Neural crest cell (in vitro differentiated cells): ENCODE measurements at regions not wholly inside any gene's neighbourhood (a gene's known extent, or its start where the extent isn't known, plus 50 kb on each side); places are given as distances from the start of the nearest gene placed in this dataset.

Source experiments
- DNase-seq: peaks from one replicate; pipeline ENCODE4 v3.0.0; 2021; ENCODE audit warnings: low read depth, mixed read lengths, low spot score
- H3K27ac Mint-ChIP-seq: one replicate; pipeline ENCODE4 v1.8.0; 2021; ENCODE audit warnings: mild to moderate bottlenecking, mixed read lengths; ENCODE audit not compliant: unreplicated experiment
- H3K27me3 Mint-ChIP-seq: 2 replicates; pipeline ENCODE4 v1.8.0; 2021; ENCODE audit warnings: low read depth, mild to moderate bottlenecking, mixed read lengths
- H3K36me3 Mint-ChIP-seq: 2 replicates; pipeline ENCODE4 v1.8.0; 2021; ENCODE audit warnings: low read depth, mild to moderate bottlenecking, mixed read lengths
- H3K4me1 Mint-ChIP-seq: 2 replicates; pipeline ENCODE4 v1.8.0; 2021; ENCODE audit warnings: mixed read lengths
- H3K4me3 Mint-ChIP-seq: one replicate; pipeline ENCODE4 v1.8.0; 2021; ENCODE audit warnings: mild to moderate bottlenecking, mixed read lengths
- H3K9me3 Mint-ChIP-seq: 2 replicates; pipeline ENCODE4 v1.8.0; 2021; ENCODE audit warnings: mixed read lengths
- CTCF ChIP-seq: fragments of 200-600 bp; sonication (generic); conservative IDR thresholded peaks from 2 replicates; pipeline ENCODE4 v1.5.0; 2021; ENCODE audit warnings: antibody characterized with exemption, mild to moderate bottlenecking

- Mint-ChIP-seq H3K27me3 (no peaks in the 10 kb centered on the region), H3K4me1 (peaks cover 17% of the 10 kb centered on the region), H3K36me3 (peaks cover 8% of the 10 kb centered on the region), H3K4me3 (no peak overlapping the region), H3K9me3 (peaks cover 17% of the 10 kb centered on the region), H3K27ac (no peak overlapping the region)
- no peak for TF ChIP-seq CTCF
- no peak for DNase-seq
These were observed 383.7 kb upstream of the AKR1E2 start for GRCh38 chr10:4442296-4442695.

GRCh38 chr10:4440260-4440659 lies 385.7 kb upstream of the AKR1E2 start:
- no peak overlapping the region for H3K4me3 Mint-ChIP-seq
- no peak for DNase-seq
- no peak for TF ChIP-seq CTCF
- H3K27ac Mint-ChIP-seq: no peak overlapping the region
- H3K9me3 Mint-ChIP-seq: peaks cover 14% of the 10 kb centered on the region
- peaks cover 8% of the 10 kb centered on the region for H3K36me3 Mint-ChIP-seq
- H3K27me3 Mint-ChIP-seq: no peaks in the 10 kb centered on the region
- peaks cover 17% of the 10 kb centered on the region for H3K4me1 Mint-ChIP-seq

- TF ChIP-seq CTCF: no peak
- Mint-ChIP-seq H3K27me3 (no peaks in the 10 kb centered on the region), H3K9me3 (peaks cover 3% of the 10 kb centered on the region), H3K4me1 (peaks cover 19% of the 10 kb centered on the region), H3K36me3 (no peaks in the 10 kb centered on the region), H3K27ac (no peak overlapping the region), H3K4me3 (no peak overlapping the region)
- DNase-seq: no peak
These were observed 388.2 kb upstream of the AKR1E2 start for GRCh38 chr10:4437791-4438190.

- peaks cover under 1% of the 10 kb centered on the region for H3K9me3 Mint-ChIP-seq
- H3K27me3 Mint-ChIP-seq: no peaks in the 10 kb centered on the region
- H3K4me3 Mint-ChIP-seq: no peak overlapping the region
- no peak overlapping the region for H3K27ac Mint-ChIP-seq
- TF ChIP-seq CTCF: no peak
- no peak for DNase-seq
- H3K36me3 Mint-ChIP-seq: no peaks in the 10 kb centered on the region
- peaks cover 23% of the 10 kb centered on the region for H3K4me1 Mint-ChIP-seq
These were observed 388.9 kb upstream of the AKR1E2 start for GRCh38 chr10:4437061-4437460.

- Mint-ChIP-seq H3K9me3 (no peaks in the 10 kb centered on the region), H3K36me3 (no peaks in the 10 kb centered on the region), H3K27ac (no peak overlapping the region), H3K4me1 (peaks cover 30% of the 10 kb centered on the region), H3K4me3 (no peak overlapping the region), H3K27me3 (no peaks in the 10 kb centered on the region)
- DNase-seq: no peak
- TF ChIP-seq CTCF: no peak
These were observed 389.9 kb upstream of the AKR1E2 start for GRCh38 chr10:4436103-4436502.
